ENCODE measurements at regions not wholly inside any gene's neighbourhood (a gene's known extent, or its start where the extent isn't known, plus 50 kb on each side); places are given as distances from the start of the nearest gene placed in this dataset.

DNA sequence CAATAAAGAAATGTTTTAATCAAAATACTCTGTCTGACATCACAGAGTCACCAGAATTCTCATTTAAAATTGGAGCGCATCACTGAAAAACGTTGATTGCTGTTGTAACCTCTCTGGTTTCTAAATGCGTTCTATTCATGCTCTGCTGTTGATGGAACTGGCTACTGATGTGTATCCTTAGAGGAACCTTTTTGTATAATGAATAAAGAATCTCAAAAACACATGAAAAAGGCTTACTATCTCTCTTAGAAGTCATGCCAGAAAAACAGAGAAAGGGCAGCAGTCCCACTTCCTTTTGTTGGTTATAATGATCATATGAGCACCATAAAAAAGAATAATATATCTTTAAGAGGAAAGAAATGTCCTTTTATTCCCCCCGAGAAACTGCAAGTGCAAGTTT lies 615.5 kb downstream of the TLE1 start:
- CTCF ChIA-PET = no interaction called here
- in situ Hi-C loops (cut with MboI) (no loop called here), intact Hi-C loops (cut with micrococcal nuclease; ENCODE audit: unreplicated experiment) (no loop called here)
- H3K4me2 ChIP-seq (ENCODE audit: control insufficient read depth, insufficient read depth) = no peak overlapping the region
- H3K9ac ChIP-seq (ENCODE audit: control insufficient read depth, insufficient read depth, low read length) = no peak overlapping the region
- no TSS peak for BruUV-seq (replicated peaks)
- SMC1A ChIA-PET (ENCODE audit: uncharacterized antibody, unreplicated experiment) = no interaction called here
- RAD21 ChIA-PET (ENCODE audit: unreplicated experiment) = no interaction called here
- ATAC-seq = no peak
- no peaks in the 10 kb centered on the region for H3K79me2 ChIP-seq (ENCODE audit: control insufficient read depth, insufficient read depth, low read length)
- WGBS (ENCODE audit: insufficient coverage, insufficient replicate concordance, low lambda C conversion rate, missing lambda C conversion rate) = 46% methylated on average over 4 of the region's 4 CpGs
- H4K20me1 ChIP-seq (ENCODE audit: control insufficient read depth, insufficient read depth) = no peaks in the 10 kb centered on the region
- FAIRE-seq = no peak
- DNase-seq (ENCODE audit: low read depth, low spot score) = no peak
- POLR2A ChIA-PET = no interaction called here
- H3K36me3 ChIP-seq (ENCODE audit: control insufficient read depth in 2 of 2, insufficient read depth in 2 of 2, low read length in 1 of 2) = no peaks in the 10 kb centered on the region
- TF ChIP-seq, protein P1, sequence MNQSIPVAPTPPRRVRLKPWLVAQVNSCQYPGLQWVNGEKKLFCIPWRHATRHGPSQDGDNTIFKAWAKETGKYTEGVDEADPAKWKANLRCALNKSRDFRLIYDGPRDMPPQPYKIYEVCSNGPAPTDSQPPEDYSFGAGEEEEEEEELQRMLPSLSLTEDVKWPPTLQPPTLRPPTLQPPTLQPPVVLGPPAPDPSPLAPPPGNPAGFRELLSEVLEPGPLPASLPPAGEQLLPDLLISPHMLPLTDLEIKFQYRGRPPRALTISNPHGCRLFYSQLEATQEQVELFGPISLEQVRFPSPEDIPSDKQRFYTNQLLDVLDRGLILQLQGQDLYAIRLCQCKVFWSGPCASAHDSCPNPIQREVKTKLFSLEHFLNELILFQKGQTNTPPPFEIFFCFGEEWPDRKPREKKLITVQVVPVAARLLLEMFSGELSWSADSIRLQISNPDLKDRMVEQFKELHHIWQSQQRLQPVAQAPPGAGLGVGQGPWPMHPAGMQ (IDR thresholded peaks at IDR 0.05; ENCODE audit: borderline replicate concordance) = no peak
- TF ChIP-seq, protein P2, sequence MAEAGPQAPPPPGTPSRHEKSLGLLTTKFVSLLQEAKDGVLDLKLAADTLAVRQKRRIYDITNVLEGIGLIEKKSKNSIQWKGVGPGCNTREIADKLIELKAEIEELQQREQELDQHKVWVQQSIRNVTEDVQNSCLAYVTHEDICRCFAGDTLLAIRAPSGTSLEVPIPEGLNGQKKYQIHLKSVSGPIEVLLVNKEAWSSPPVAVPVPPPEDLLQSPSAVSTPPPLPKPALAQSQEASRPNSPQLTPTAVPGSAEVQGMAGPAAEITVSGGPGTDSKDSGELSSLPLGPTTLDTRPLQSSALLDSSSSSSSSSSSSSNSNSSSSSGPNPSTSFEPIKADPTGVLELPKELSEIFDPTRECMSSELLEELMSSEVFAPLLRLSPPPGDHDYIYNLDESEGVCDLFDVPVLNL (IDR thresholded peaks at IDR 0.05; ENCODE audit: low read depth, low read length) = no peak
- TF ChIP-seq ATF7 (IDR thresholded peaks at IDR 0.05; ENCODE audit: low read depth) = no peak
- H3K9me3 ChIP-seq (replicated peaks; ENCODE audit: control insufficient read depth, insufficient read depth, low read length) = no peaks in the 10 kb centered on the region; the same call in 2 of the 3 replicates
- H3K4me1 ChIP-seq (ENCODE audit: control insufficient read depth, insufficient read depth, low read length) = no peaks in the 10 kb centered on the region
- H2AFZ ChIP-seq (ENCODE audit: control insufficient read depth, low read depth, low read length) = no peak overlapping the region
- no peak overlapping the region for H3K27ac ChIP-seq (ENCODE audit: control insufficient read depth, insufficient read depth)
- no peak overlapping the region for H3K4me3 ChIP-seq
- H3K27me3 ChIP-seq (replicated peaks in 1 of 2; ENCODE audit: control insufficient read depth in 2 of 2, insufficient read depth in 2 of 2, low read length in 1 of 2) = no peaks in the 10 kb centered on the region

DNA sequence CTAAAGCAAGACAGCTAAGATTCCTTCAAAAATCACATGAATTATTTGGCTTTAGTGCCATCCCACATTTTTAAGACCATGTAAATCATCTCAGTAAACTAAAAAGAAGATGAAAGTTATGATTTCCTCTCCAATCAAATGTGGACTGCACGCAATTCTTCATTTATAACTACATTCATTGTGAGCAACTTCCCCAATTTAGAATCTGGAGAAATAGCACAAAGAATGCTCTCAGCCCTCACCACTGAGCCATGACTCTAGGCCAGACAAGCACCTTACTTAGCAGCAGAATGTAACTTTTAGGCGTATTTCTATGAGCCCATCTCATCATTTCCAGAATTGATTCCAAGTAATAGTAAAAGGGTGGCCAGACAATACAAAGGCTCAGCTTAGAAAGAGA lies 616.6 kb downstream of the TLE1 start:
- RAD21 ChIA-PET (ENCODE audit: unreplicated experiment) = no interaction called here
- FAIRE-seq (no peak), DNase-seq (ENCODE audit: low read depth, low spot score) (no peak), ATAC-seq (no peak)
- in situ Hi-C loops (cut with MboI) (no loop called here), intact Hi-C loops (cut with micrococcal nuclease; ENCODE audit: unreplicated experiment) (no loop called here)
- Histone ChIP-seq H3K9me3 (replicated peaks; ENCODE audit: control insufficient read depth, insufficient read depth, low read length) (no peaks in the 10 kb centered on the region; the same call in 2 of the 3 replicates), H3K79me2 (ENCODE audit: control insufficient read depth, insufficient read depth, low read length) (no peaks in the 10 kb centered on the region), H3K4me2 (ENCODE audit: control insufficient read depth, insufficient read depth) (no peak overlapping the region), H3K27me3 (replicated peaks in 1 of 2; ENCODE audit: control insufficient read depth in 2 of 2, insufficient read depth in 2 of 2, low read length in 1 of 2) (no peaks in the 10 kb centered on the region), H3K9ac (ENCODE audit: control insufficient read depth, insufficient read depth, low read length) (no peak overlapping the region), H3K4me3 (no peak overlapping the region), H3K4me1 (ENCODE audit: control insufficient read depth, insufficient read depth, low read length) (no peaks in the 10 kb centered on the region), H3K36me3 (ENCODE audit: control insufficient read depth in 2 of 2, insufficient read depth in 2 of 2, low read length in 1 of 2) (no peaks in the 10 kb centered on the region), H2AFZ (ENCODE audit: control insufficient read depth, low read depth, low read length) (no peak overlapping the region), H3K27ac (ENCODE audit: control insufficient read depth, insufficient read depth) (no peak overlapping the region), H4K20me1 (ENCODE audit: control insufficient read depth, insufficient read depth) (no peaks in the 10 kb centered on the region)
- 22% methylated on average over 2 of the region's 2 CpGs for WGBS (ENCODE audit: insufficient coverage, insufficient replicate concordance, low lambda C conversion rate, missing lambda C conversion rate)
- CTCF ChIA-PET = no interaction called here
- POLR2A ChIA-PET = no interaction called here
- BruUV-seq (replicated peaks) = no TSS peak
- SMC1A ChIA-PET (ENCODE audit: uncharacterized antibody, unreplicated experiment) = no interaction called here
- TF ChIP-seq, protein P3, sequence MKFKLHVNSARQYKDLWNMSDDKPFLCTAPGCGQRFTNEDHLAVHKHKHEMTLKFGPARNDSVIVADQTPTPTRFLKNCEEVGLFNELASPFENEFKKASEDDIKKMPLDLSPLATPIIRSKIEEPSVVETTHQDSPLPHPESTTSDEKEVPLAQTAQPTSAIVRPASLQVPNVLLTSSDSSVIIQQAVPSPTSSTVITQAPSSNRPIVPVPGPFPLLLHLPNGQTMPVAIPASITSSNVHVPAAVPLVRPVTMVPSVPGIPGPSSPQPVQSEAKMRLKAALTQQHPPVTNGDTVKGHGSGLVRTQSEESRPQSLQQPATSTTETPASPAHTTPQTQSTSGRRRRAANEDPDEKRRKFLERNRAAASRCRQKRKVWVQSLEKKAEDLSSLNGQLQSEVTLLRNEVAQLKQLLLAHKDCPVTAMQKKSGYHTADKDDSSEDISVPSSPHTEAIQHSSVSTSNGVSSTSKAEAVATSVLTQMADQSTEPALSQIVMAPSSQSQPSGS (IDR thresholded peaks at IDR 0.05; ENCODE audit: low read length) = no peak

Data from GM12878 (cell line).